ENCODE measurements at regions not wholly inside any gene's neighbourhood (a gene's known extent, or its start where the extent isn't known, plus 50 kb on each side); places are given as distances from the start of the nearest gene placed in this dataset.

GRCh38 chr3:24594161-24594560, 99.5 kb upstream of the THRB start:
- TF ChIP-seq CTCF (IDR thresholded peaks at IDR 0.05; ENCODE audit: low read length) (no peak), EZH2phosphoT487 (IDR thresholded peaks at IDR 0.05; ENCODE audit: low read length) (no peak)
